ENCODE measurements at regions not wholly inside any gene's neighbourhood (a gene's known extent, or its start where the extent isn't known, plus 50 kb on each side); places are given as distances from the start of the nearest gene placed in this dataset.

DNA sequence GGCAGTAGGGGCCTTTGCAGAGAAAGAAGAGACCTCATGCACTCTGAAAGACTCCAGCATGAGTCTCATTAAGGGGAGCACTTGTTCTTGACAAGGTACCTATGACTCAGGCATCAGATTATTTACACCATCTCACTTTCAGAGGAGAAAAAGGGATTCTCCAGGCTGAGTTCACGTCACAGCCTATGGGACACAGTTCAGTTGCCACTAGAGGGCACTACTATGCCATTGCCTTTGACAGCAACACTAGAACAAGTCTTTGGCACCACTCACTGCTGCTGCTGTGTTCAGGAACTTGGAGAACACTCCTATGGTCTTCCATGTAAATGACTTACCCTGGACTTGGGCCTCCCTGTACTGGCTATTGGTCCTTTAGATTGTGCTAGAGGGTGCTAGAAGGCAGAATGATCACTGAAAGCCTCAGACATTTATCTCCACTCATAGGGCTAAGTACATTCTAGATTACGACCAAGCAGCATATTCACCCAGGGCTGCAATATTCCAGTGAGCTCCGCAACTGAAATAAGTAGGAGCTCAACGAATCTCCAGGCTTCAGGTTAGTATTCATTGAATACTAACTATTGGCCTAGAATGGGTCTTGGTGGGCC lies 225.1 kb upstream of the CA10 start:
- TF ChIP-seq, protein P1, sequence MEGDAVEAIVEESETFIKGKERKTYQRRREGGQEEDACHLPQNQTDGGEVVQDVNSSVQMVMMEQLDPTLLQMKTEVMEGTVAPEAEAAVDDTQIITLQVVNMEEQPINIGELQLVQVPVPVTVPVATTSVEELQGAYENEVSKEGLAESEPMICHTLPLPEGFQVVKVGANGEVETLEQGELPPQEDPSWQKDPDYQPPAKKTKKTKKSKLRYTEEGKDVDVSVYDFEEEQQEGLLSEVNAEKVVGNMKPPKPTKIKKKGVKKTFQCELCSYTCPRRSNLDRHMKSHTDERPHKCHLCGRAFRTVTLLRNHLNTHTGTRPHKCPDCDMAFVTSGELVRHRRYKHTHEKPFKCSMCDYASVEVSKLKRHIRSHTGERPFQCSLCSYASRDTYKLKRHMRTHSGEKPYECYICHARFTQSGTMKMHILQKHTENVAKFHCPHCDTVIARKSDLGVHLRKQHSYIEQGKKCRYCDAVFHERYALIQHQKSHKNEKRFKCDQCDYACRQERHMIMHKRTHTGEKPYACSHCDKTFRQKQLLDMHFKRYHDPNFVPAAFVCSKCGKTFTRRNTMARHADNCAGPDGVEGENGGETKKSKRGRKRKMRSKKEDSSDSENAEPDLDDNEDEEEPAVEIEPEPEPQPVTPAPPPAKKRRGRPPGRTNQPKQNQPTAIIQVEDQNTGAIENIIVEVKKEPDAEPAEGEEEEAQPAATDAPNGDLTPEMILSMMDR (conservative IDR thresholded peaks at IDR 0.05; ENCODE audit: low read depth, low read length), result peak; percentile 76
- no peak for TF ChIP-seq EZH2 (IDR thresholded peaks at IDR 0.05; ENCODE audit: borderline replicate concordance, low read depth, low read length, poor library complexity, severe bottlenecking)

All from A673 (cell line).